Activated CD4-positive, alpha-beta T cell treated with anti-CD3 and anti-CD28 coated beads for 36 hours (primary cell): ENCODE measurements at regions not wholly inside any gene's neighbourhood (a gene's known extent, or its start where the extent isn't known, plus 50 kb on each side); places are given as distances from the start of the nearest gene placed in this dataset.
A peak's percentile ranks its signal among the peaks of the same experiment; 100 is the strongest.

Source experiments
- ATAC-seq: fragments of 200-7000 bp; cut with Tn5 transposase; one replicate; pipeline ENCODE4 v1.10.0; 2021; ENCODE audit warnings: mild to moderate bottlenecking, moderate library complexity
- CTCF ChIA-PET: fragments of 350-600 bp; sonication (Branson Sonifier 250); formaldehyde crosslinking; loops from one replicate; lab custom pipeline; 2021; ENCODE audit warnings: antibody characterized with exemption; lab: Charles Lee
- POLR2A ChIA-PET: fragments of 350-600 bp; sonication (Branson Sonifier 250); formaldehyde crosslinking; loops from one replicate; lab custom pipeline; 2021; ENCODE audit warnings: antibody characterized with exemption, inconsistent platforms; lab: Charles Lee
- DNase-seq: peaks from one replicate; pipeline ENCODE4 v3.0.0-alpha.2; 2020
- H3K27ac Mint-ChIP-seq: one replicate; pipeline ENCODE4 v1.8.0; 2021; ENCODE audit warnings: mixed read lengths
- H3K27me3 Mint-ChIP-seq: one replicate; pipeline ENCODE4 v1.8.0; 2021; ENCODE audit warnings: mixed read lengths
- H3K36me3 Mint-ChIP-seq: one replicate; pipeline ENCODE4 v1.8.0; 2021; ENCODE audit warnings: low read depth, mixed read lengths
- H3K4me1 Mint-ChIP-seq: one replicate; pipeline ENCODE4 v1.8.0; 2021; ENCODE audit warnings: mixed read lengths
- H3K4me3 Mint-ChIP-seq: one replicate; pipeline ENCODE4 v1.8.0; 2021; ENCODE audit warnings: mild to moderate bottlenecking, moderate library complexity, mixed read lengths
- H3K9me3 Mint-ChIP-seq: one replicate; pipeline ENCODE4 v1.8.0; 2021; ENCODE audit warnings: low read depth, mixed read lengths
- intact Hi-C, 2 experiments: fragments of 100-400 bp; cut with DNase I in 1 of 2; cut with micrococcal nuclease in 1 of 2; formaldehyde crosslinking; loops; one replicate each; pipeline versions ENCODE4 v1.14.2 to v1.15.1; 2022 to 2024; cut with DNase I, micrococcal nuclease

GRCh38 chr11:33552756-33553155 lies 147.9 kb downstream of the C11orf91 start:
- Mint-ChIP-seq H3K4me1 (no peaks in the 10 kb centered on the region), H3K36me3 (no peaks in the 10 kb centered on the region), H3K9me3 (no peaks in the 10 kb centered on the region), H3K27me3 (peaks cover 15% of the 10 kb centered on the region), H3K4me3 (no peak overlapping the region), H3K27ac (no peak overlapping the region)
- DNase-seq (no peak), ATAC-seq (no peak)
- CTCF ChIA-PET = no interaction called here
- intact Hi-C loops = no loop called here
- POLR2A ChIA-PET = no interaction called here

DNA sequence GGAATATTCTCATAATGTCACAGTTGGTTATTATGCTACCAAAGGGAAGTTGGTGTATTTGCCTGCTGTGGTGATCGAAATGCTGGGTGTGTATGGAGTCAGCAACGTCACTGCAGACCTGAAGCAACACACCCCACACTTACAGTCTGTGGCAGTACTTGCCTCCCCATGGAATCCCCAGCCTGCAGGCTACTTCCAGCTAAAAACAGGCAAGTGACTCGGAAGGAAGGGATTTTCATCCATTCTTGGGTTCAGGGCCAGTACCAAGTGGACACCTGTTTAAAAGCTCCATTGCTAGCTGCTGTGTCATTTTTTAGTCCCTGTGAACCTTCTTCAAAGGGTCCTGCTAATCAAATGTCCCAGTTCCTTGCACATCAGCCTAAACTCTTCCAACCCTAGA lies 149.6 kb downstream of the C11orf91 start:
- ChIA-PET POLR2A (no interaction called here), CTCF (no interaction called here)
- Mint-ChIP-seq H3K4me1 (no peaks in the 10 kb centered on the region), H3K27ac (no peak overlapping the region), H3K27me3 (peaks cover 19% of the 10 kb centered on the region), H3K36me3 (no peaks in the 10 kb centered on the region), H3K9me3 (no peaks in the 10 kb centered on the region), H3K4me3 (no peak overlapping the region)
- intact Hi-C loops = no loop called here
- DNase-seq (no peak), ATAC-seq (no peak)

DNA sequence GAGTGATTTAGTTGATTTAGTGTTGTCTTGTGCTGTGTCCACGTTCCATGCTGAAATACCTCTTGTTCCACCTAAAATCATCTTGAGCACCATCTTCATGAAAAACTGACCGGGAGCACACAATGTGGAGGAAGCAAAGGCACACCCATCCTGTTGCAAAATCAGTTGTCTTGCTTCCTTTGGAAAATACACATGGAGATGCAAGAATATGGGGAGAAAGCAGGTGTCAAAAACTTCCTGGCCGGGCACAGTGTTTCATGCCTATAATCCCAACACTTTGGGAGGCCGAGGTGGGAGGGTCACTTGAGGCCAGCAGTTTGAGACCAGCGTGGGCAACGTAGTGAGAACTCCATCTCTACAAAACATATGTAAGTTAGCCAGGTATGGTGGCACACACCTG lies 151.1 kb downstream of the C11orf91 start:
- ATAC-seq = no peak
- Mint-ChIP-seq H3K4me1 (no peaks in the 10 kb centered on the region), H3K9me3 (no peaks in the 10 kb centered on the region), H3K36me3 (no peaks in the 10 kb centered on the region), H3K27me3 (peaks cover 21% of the 10 kb centered on the region), H3K27ac (no peak overlapping the region), H3K4me3 (no peak overlapping the region)
- ChIA-PET CTCF (no interaction called here), POLR2A (no interaction called here)
- DNase-seq = no peak
- intact Hi-C loops = no loop called here

GRCh38 chr11:33545931-33546330 lies 154.7 kb downstream of the C11orf91 start:
- H3K9me3 Mint-ChIP-seq = no peaks in the 10 kb centered on the region
- intact Hi-C loops = no loop called here
- H3K27ac Mint-ChIP-seq = no peak overlapping the region
- no peaks in the 10 kb centered on the region for H3K4me1 Mint-ChIP-seq
- CTCF ChIA-PET = interaction anchor here (1.2 kb wide), 2 partner anchors 12 to 196 kb away, joined by 3 to 4 read pairs; no protein-coding TSS in a partner anchor
- POLR2A ChIA-PET = no interaction called here
- H3K36me3 Mint-ChIP-seq = no peaks in the 10 kb centered on the region
- ATAC-seq (no peak), DNase-seq (no peak)
- H3K4me3 Mint-ChIP-seq = no peak overlapping the region
- peaks cover 28% of the 10 kb centered on the region for H3K27me3 Mint-ChIP-seq

GRCh38 chr11:33544593-33545373 lies 155.8 kb downstream of the C11orf91 start:
- DNase-seq = no peak
- no peak overlapping the region for H3K27ac Mint-ChIP-seq
- no peaks in the 10 kb centered on the region for H3K9me3 Mint-ChIP-seq
- ATAC-seq = no peak
- intact Hi-C loops = no loop called here
- ChIA-PET CTCF (interaction anchor here (0.5 to 1.4 kb wide), 5 partner anchors 13 to 871 kb away, joined by 3 to 7 read pairs (median 3); no protein-coding TSS in a partner anchor), POLR2A (no interaction called here)
- H3K4me3 Mint-ChIP-seq = no peak overlapping the region
- H3K27me3 Mint-ChIP-seq = peaks cover 26% of the 10 kb centered on the region
- no peaks in the 10 kb centered on the region for H3K4me1 Mint-ChIP-seq
- no peaks in the 10 kb centered on the region for H3K36me3 Mint-ChIP-seq

DNA sequence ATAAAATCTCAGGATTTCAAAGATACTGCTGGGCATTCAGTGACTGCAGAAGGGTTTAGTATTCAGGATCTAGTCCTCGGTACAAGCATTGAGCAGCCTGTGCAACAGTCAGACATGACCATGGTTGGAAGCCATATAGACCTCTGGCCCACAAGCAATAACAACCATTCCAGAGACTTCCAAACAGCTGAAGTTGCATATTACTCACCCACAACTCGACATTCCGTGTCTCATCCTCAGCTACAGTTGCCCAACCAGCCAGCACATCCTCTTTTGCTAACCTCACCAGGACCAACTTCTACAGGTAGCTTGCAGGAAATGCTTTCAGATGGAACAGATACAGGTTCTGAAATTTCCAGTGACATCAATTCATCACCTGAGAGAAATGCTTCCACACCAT lies 156.8 kb downstream of the C11orf91 start:
- H3K4me1 Mint-ChIP-seq = no peaks in the 10 kb centered on the region
- DNase-seq = no peak
- intact Hi-C loops = loop anchor here (1.0 to 2.0 kb wide), 4 partner anchors 144 to 285 kb away; no protein-coding TSS in a partner anchor
- ChIA-PET POLR2A (no interaction called here), CTCF (interaction anchor here (1.4 kb wide), 1 partner anchor 199 kb away, joined by 7 read pairs; no protein-coding TSS in a partner anchor)
- no peaks in the 10 kb centered on the region for H3K9me3 Mint-ChIP-seq
- H3K36me3 Mint-ChIP-seq = no peaks in the 10 kb centered on the region
- no peak for ATAC-seq
- H3K27ac Mint-ChIP-seq = no peak overlapping the region
- H3K4me3 Mint-ChIP-seq = no peak overlapping the region
- peaks cover 27% of the 10 kb centered on the region for H3K27me3 Mint-ChIP-seq

GRCh38 chr11:33542921-33543320 lies 157.7 kb downstream of the C11orf91 start:
- H3K9me3 Mint-ChIP-seq = no peaks in the 10 kb centered on the region
- no peak overlapping the region for H3K27ac Mint-ChIP-seq
- H3K36me3 Mint-ChIP-seq = no peaks in the 10 kb centered on the region
- intact Hi-C loops = loop anchor here (1.0 to 2.0 kb wide), 4 partner anchors 145 to 286 kb away; no protein-coding TSS in a partner anchor
- H3K4me1 Mint-ChIP-seq = no peaks in the 10 kb centered on the region
- ATAC-seq = no peak
- no peak overlapping the region for H3K4me3 Mint-ChIP-seq
- ChIA-PET CTCF (interaction anchor here (0.9 to 1.1 kb wide), 2 partner anchors 146 to 199 kb away, joined by 5 read pairs; no protein-coding TSS in a partner anchor), POLR2A (no interaction called here)
- peak; percentile 60 for DNase-seq
- peaks cover 27% of the 10 kb centered on the region for H3K27me3 Mint-ChIP-seq

DNA sequence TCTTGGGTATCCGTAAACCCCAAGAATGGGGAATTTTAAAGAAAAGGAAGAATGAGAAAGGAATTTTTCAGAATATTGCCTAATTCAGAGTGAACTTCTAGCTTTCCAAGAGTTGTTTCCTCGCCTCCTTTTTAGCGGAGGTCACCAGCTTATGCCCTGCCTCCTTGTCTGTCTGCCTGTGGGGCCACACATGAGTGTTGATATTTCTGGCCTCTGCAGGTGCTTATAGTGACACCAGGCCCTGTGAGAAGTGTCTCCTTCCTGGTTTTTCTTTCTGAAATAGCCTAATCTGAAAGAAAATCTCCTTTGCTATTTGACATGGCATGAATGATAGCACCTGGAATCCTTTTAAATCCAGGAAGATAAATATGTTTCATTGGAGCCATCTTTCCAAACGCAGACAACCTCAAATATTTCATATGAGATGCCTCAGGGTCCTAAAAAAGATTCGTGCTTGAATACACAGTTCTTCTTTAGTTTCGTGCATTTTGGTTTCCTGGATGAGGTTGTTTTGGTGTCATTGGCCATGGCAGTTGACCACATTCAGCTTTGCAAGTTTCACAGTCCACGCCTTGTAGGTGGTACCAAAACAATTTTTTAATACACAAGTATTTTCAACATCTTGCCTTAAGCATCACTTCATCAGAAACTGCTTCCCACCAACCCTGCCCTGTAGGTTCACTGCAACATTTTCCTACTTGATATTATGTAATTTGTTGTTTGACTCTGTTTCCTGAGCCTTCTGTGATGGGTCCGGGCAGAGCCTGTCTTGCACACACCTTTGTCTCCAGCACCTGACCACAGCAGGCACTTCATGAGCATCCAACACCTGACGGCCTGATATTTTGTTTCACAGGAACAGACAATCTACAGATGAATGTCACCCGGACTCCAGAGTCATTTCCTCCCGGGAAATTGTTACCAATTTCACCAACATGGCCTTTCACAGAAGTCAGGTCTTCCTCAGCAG lies 159.4 kb downstream of the C11orf91 start:
- ChIA-PET CTCF (no interaction called here), POLR2A (no interaction called here)
- Mint-ChIP-seq H3K4me3 (no peak overlapping the region), H3K27ac (no peak overlapping the region), H3K36me3 (no peaks in the 10 kb centered on the region), H3K27me3 (peaks cover 25% of the 10 kb centered on the region), H3K4me1 (no peaks in the 10 kb centered on the region), H3K9me3 (no peaks in the 10 kb centered on the region)
- intact Hi-C loops = no loop called here
- ATAC-seq (no peak), DNase-seq (no peak)

GRCh38 chr11:33540427-33540826 lies 160.2 kb downstream of the C11orf91 start:
- H3K4me3 Mint-ChIP-seq = no peak overlapping the region
- intact Hi-C loops = no loop called here

DNA sequence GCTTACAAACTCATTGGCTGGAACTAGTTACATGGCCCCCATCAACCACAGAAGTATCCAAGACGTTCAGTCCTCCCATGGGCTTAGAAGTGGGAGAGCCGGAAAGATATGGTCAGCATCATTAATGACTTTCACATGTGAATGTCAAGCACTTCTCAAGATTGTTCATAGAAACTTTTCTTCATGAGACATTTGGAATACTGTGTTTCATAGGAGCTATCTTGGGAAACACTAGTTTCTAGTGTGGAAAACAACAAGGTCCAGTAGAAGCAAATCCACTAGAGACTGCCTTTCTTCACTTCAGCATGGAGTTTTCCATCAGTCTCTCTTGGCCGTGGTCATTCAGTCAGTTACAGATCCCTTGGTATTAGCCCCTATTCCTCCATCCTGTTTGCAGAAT lies 160.9 kb downstream of the C11orf91 start:
- Mint-ChIP-seq H3K4me3 (no peak overlapping the region), H3K27ac (no peak overlapping the region), H3K27me3 (peaks cover 23% of the 10 kb centered on the region), H3K4me1 (no peaks in the 10 kb centered on the region), H3K9me3 (peaks cover 2% of the 10 kb centered on the region), H3K36me3 (no peaks in the 10 kb centered on the region)
- ChIA-PET CTCF (no interaction called here), POLR2A (no interaction called here)
- ATAC-seq (no peak), DNase-seq (no peak)
- intact Hi-C loops = no loop called here

More at GRCh38 chr11:33540427-33540826, 160.2 kb downstream of the C11orf91 start:
- CTCF ChIA-PET = no interaction called here
- no peak for DNase-seq
- H3K27ac Mint-ChIP-seq = no peak overlapping the region
- H3K4me1 Mint-ChIP-seq = no peaks in the 10 kb centered on the region
- H3K9me3 Mint-ChIP-seq = no peaks in the 10 kb centered on the region
- no peak for ATAC-seq
- peaks cover 24% of the 10 kb centered on the region for H3K27me3 Mint-ChIP-seq
- H3K36me3 Mint-ChIP-seq = no peaks in the 10 kb centered on the region
- POLR2A ChIA-PET = no interaction called here

DNA sequence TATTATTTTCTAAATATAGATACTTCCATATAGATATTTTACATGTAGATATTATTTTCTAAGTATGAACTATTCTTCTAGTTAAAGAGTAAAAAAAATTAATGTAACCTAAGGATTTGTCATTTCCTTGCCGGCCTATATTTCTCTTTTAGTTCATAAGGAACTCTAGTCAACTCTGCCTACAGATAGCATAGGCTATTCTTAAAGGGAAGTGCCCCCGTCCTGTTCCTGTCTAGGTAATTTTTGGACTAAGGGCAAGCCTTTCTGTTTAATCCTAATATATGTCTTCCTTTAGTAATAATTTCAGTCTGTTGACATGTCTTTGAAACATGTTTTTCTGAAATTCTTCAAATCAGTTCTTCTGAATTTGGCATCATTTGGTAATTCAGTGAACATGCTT lies 161.9 kb downstream of the C11orf91 start:
- Mint-ChIP-seq H3K9me3 (peaks cover 5% of the 10 kb centered on the region), H3K4me3 (no peak overlapping the region), H3K4me1 (no peaks in the 10 kb centered on the region), H3K36me3 (no peaks in the 10 kb centered on the region), H3K27me3 (peaks cover 23% of the 10 kb centered on the region), H3K27ac (no peak overlapping the region)
- ATAC-seq (no peak), DNase-seq (no peak)
- CTCF ChIA-PET = no interaction called here
- POLR2A ChIA-PET = no interaction called here
- intact Hi-C loops = no loop called here
